ENCODE measurements at regions not wholly inside any gene's neighbourhood (a gene's known extent, or its start where the extent isn't known, plus 50 kb on each side); places are given as distances from the start of the nearest gene placed in this dataset.
"Not testable (repeated sequence)": the region's sequence is repeated elsewhere in the genome, so short reads cannot be mapped to it uniquely, and the experiment has no call there.

GRCh38 chr7:153543232-153543631 lies 509.0 kb upstream of the DPP6 start:
- DNase-seq, result no peak

DNA sequence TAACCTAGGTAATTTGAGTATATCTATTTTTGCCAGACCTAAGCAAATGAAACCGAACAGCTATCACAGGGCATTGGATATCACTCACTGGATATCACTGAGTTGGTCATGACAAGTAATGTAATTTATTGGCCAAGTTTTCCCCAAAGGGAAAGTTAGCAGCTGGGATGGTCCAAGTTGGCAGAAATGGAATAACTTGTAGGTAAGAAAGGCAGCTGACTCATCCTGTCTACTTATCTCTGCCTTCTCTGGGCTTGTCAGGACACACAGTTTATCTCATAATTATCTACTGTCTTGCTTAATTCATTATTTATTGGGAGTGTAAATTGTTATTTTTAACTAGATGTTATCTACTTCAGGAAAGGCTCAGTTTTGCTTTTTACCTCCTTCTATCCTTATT lies 502.0 kb upstream of the DPP6 start:
- no peak for DNase-seq

- no peak for DNase-seq
Observed at GRCh38 chr7:153564391-153564790, 487.8 kb upstream of the DPP6 start.

DNA sequence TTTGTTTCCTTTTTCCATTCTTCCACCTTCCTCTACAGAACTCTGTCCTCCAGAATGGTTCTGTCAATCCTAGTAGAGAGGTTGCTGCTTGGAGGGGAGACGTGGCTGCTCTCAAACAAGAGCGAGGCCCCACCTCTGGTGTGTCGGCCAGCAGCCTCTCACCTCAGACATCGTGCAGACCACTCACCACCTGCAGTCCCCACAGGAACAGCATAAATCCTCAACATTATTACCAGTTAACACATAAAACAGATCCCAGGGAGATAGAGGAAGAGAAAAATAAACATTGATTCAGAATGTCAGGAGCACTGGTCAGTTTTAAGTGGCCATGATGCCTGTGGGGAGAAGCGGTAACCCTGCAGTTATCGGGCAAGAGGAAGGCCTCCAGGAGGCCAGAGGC lies 485.9 kb upstream of the DPP6 start:
- no peak for DNase-seq

DNA sequence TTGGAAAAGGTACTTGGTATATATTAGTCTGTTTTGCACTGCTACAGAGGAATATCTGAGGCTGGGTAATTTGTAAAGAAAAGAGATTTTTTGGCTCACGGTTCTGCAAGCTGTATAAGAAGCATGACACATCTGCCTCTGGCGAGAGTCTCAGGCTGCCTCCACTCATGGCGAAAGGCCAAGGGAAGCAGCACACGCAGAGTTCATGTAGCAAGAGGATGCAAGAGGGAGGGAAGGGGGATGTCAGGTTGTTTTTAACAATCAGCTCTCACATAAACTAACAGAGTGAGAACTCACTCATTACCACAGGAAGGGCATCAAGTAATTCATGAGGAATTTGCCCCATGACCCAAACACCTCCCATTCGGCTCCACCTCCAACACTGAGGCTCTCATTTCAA lies 484.8 kb upstream of the DPP6 start:
- peak; percentile 65 for DNase-seq

- DNase-seq, result not testable (repeated sequence)
Observed at GRCh38 chr7:153569520-153569919, 482.7 kb upstream of the DPP6 start.

DNA sequence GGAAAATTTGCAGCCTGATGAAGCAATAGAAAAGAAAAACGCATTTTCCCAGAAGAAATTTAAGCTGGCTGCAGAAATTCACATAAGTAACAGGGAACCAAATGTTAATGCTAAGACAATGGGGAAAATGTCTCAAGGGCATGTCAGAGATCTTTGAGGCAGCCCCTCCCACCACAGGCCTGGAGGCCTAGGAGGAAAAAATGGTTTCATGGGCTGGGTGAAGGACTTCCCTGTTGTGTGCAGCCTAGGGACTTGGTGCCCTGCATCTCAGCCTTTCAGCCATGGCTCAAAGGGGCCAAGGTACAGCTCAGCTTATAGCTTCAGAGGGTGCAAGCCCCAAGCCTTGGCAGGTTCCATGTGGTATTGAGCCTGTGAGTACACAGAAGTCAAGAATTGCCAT lies 476.1 kb upstream of the DPP6 start:
- no peak for DNase-seq

GRCh38 chr7:153581419-153581818 lies 470.8 kb upstream of the DPP6 start:
- no peak for DNase-seq

DNA sequence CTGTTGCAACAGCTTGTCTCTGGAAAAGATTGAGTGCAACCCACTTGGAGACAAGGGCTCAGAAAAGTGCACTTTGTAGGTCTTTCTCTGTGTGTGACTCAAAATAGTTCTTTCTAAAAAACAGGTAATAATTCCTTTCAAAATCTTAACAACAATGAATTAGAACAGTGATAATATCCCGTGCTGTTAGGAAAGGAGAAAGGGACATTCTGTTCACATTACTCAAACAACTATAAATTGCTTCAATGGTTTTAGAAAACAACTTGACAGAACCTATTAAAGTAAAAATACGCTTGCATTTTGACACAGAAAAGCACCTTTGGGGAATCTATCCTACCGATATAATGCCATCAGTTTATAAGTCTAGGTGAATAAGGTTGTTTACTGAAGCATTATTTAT lies 468.1 kb upstream of the DPP6 start:
- DNase-seq, result no peak

- DNase-seq, result no peak
Observed at GRCh38 chr7:153588586-153588985, 463.6 kb upstream of the DPP6 start.

GRCh38 chr7:153590136-153590535 lies 462.1 kb upstream of the DPP6 start:
- DNase-seq, result no peak

GRCh38 chr7:153590571-153590970 lies 461.6 kb upstream of the DPP6 start:
- DNase-seq, result no peak

- DNase-seq, result no peak
Observed at GRCh38 chr7:153607354-153607753, 444.8 kb upstream of the DPP6 start.

- peak; percentile 6 for DNase-seq
Observed at GRCh38 chr7:153616711-153617325, 435.4 kb upstream of the DPP6 start.

GRCh38 chr7:153627323-153627722 lies 424.9 kb upstream of the DPP6 start:
- no peak for DNase-seq

GRCh38 chr7:153628406-153628805 lies 423.8 kb upstream of the DPP6 start:
- no peak for DNase-seq

GRCh38 chr7:153628825-153629224 lies 423.4 kb upstream of the DPP6 start:
- peak; percentile 71 for DNase-seq

DNA sequence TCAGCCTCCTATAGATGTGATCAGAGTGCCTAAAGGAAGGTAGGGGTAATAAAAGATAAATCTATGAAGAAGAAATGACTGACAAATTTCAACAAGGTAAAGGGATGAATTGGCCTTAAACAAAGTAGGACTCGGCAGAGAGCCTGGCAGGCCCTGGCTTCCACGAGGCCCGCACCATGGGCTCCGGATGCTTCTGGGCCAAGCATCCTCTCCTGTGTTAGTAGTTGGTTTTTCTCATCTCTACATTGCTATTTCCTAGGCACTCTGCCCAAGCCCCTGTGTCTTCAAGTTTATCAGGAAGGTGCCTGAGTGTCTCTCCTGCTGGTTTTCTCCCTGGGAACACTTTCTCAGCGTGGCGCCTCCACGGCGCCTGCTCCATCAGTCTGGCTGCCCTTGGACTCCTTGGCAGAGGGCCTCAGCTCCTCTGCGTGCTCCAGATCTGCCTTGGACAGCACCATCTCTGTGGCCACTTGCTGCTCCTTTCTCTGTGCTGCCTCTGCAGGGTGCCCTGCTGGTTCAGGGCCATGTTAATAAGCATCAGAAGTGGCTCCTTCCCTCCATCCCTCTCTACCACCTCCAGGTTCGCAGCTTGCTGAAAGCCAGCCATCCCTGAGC lies 413.3 kb upstream of the DPP6 start:
- no peak for DNase-seq

DNA sequence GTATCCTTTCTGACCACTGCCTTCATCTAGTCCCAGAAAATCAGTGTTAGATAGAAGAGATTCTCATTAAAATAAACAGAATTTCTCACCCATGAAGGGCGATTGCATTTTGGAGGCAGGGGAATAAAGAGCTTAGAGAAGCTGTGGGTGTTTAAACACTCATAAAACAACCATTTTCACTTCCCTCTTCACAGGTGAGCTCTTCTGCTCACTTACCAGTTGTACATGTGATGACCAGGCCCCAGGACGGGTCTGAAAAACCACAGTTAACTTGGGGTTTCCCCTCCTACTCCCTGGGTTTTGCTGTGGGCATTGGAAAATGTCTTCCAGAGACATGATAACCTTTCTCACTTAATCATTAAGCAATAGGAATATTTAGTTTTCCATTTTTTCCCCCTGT lies 411.6 kb upstream of the DPP6 start:
- no peak for DNase-seq

DNA sequence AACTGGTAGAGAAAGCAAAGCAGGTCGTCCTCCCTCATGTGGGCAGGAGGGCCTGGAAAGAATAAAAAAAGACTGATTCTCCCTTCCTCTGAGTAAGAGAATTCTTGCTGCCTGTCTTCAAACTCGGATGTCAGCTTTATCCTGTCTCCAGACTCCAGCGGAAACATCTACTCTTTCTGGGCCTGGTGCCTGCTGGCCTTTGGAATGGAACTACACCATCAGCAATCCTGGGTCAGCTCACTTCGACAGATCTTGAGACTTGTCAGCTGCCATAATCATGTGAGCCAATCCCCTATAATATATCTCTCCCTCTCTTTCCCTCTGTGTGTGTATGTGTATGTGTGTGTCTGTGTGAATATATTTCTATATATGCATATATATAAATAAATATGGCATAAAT lies 411.0 kb upstream of the DPP6 start:
- DNase-seq, result no peak

DNA sequence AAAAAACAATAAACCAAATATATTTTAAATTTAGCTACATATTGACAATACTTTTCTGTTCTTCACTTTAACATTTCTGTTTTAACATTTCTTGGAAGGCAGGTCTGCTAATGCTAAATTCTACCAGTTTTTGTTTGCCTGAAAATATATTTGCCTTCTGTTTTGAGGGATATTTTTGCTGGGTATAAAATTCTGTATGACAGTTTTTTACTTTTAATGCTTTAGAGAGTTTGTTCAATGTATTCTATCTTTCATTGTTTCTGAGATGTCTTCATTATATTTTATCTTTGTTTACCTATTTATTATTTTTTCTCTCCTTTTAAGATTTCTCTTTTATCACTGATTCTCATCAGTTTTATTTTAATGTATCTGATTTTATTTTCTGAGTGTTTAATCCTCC lies 409.2 kb upstream of the DPP6 start:
- no peak for DNase-seq

GRCh38 chr7:153657182-153657800 lies 394.9 kb upstream of the DPP6 start:
- DNase-seq, result no peak

GRCh38 chr7:153675131-153675530 lies 377.1 kb upstream of the DPP6 start:
- no peak for DNase-seq

- DNase-seq, result peak; percentile 17
Observed at GRCh38 chr7:153682628-153683027, 369.6 kb upstream of the DPP6 start.

DNA sequence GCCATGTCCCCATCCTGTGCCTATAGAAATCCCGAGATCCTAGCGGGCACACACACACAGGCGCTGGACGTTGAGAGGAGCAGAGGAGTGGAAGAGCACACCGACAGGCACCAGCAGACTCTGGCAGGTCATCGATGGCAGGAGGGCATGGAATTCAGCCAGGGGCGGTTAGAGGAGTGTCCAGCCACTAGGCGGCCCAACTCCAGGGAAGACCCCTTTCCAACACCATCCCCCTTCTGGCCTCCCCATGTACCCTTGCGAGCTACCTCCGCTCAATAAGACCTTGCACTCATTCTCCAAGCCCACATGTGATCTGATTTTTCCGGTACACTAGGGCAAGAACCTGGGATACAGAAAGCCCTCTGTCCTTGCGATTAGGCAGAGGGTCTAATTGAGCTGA lies 356.0 kb upstream of the DPP6 start:
- no peak for DNase-seq

Measured in NCI-H774 (cell line).